Osteocyte (in vitro differentiated cells): ENCODE measurements at regions not wholly inside any gene's neighbourhood (a gene's known extent, or its start where the extent isn't known, plus 50 kb on each side); places are given as distances from the start of the nearest gene placed in this dataset.

Experiments
- DNase-seq: peaks from one replicate; pipeline ENCODE4 v3.0.0; 2021; ENCODE audit warnings: mixed read lengths; ENCODE audit not compliant: unreplicated experiment; ENCODE audit errors: extremely low spot score
- H3K27ac Mint-ChIP-seq: one replicate; pipeline ENCODE4 v1.8.0; 2021; ENCODE audit warnings: mild to moderate bottlenecking, mixed read lengths; ENCODE audit not compliant: unreplicated experiment
- H3K27me3 Mint-ChIP-seq: one replicate; pipeline ENCODE4 v1.8.0; 2021; ENCODE audit warnings: mixed read lengths; ENCODE audit not compliant: unreplicated experiment
- H3K36me3 Mint-ChIP-seq: one replicate; pipeline ENCODE4 v1.8.0; 2021; ENCODE audit warnings: mixed read lengths; ENCODE audit not compliant: unreplicated experiment
- H3K4me1 Mint-ChIP-seq: one replicate; pipeline ENCODE4 v1.8.0; 2021; ENCODE audit warnings: mixed read lengths; ENCODE audit not compliant: unreplicated experiment
- H3K4me3 Mint-ChIP-seq: one replicate; pipeline ENCODE4 v1.8.0; 2021; ENCODE audit warnings: mild to moderate bottlenecking, moderate library complexity, mixed read lengths; ENCODE audit not compliant: unreplicated experiment
- H3K9me3 Mint-ChIP-seq: one replicate; pipeline ENCODE4 v1.8.0; 2021; ENCODE audit warnings: mixed read lengths; ENCODE audit not compliant: unreplicated experiment
- TF ChIP-seq, protein P1 (sequence below): fragments of 200-600 bp; sonication (generic); IDR thresholded peaks from 2 replicates; pipeline ENCODE4 v1.5.0; 2021; ENCODE audit warnings: antibody characterized with exemption, mild to moderate bottlenecking, moderate library complexity

DNA sequence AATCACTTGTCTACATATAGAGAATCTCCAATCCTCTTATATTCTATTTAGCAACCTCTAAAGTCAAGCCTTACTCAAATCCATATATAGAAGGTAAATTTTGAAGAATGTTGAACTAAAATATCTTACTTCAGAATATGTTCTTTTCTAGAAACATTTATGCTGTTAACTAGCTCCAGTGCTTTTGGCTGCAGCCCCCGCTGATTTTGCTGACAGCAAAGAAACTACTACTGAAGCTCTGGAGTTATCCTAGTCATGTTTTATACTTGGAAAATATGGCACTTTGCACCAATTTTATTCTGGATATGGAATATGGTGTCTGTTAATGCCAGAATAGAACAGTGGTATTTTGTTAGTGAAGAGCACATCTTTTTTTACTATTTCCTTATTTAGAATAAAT lies 212.4 kb upstream of the FSIP2 start:
- no peaks in the 10 kb centered on the region for H3K27me3 Mint-ChIP-seq
- H3K36me3 Mint-ChIP-seq: no peaks in the 10 kb centered on the region
- TF ChIP-seq, protein P1, sequence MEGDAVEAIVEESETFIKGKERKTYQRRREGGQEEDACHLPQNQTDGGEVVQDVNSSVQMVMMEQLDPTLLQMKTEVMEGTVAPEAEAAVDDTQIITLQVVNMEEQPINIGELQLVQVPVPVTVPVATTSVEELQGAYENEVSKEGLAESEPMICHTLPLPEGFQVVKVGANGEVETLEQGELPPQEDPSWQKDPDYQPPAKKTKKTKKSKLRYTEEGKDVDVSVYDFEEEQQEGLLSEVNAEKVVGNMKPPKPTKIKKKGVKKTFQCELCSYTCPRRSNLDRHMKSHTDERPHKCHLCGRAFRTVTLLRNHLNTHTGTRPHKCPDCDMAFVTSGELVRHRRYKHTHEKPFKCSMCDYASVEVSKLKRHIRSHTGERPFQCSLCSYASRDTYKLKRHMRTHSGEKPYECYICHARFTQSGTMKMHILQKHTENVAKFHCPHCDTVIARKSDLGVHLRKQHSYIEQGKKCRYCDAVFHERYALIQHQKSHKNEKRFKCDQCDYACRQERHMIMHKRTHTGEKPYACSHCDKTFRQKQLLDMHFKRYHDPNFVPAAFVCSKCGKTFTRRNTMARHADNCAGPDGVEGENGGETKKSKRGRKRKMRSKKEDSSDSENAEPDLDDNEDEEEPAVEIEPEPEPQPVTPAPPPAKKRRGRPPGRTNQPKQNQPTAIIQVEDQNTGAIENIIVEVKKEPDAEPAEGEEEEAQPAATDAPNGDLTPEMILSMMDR: no peak
- H3K27ac Mint-ChIP-seq: no peak overlapping the region
- H3K4me3 Mint-ChIP-seq: no peak overlapping the region
- no peak for DNase-seq
- peaks cover 19% of the 10 kb centered on the region for H3K9me3 Mint-ChIP-seq
- H3K4me1 Mint-ChIP-seq: no peaks in the 10 kb centered on the region

DNA sequence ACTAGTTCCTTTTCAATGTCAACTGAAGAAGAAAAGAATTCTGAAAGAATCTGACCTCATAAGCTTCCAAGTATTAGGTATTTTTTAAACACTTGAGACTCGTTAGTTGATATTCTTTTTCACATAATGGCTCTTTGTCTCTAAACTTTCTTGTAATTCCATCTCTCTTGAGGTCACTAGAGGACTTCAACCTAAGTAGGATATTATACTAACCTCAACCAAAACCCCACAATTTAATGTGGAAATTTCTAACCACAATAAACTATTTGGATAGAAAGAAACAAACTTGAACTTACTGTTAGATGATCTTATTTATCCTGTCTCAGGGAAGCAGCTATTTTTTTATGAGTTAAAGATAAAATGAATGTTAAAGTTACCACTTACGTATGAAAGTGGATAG lies 206.9 kb upstream of the FSIP2 start:
- H3K4me1 Mint-ChIP-seq: no peaks in the 10 kb centered on the region
- H3K27me3 Mint-ChIP-seq: no peaks in the 10 kb centered on the region
- H3K27ac Mint-ChIP-seq: no peak overlapping the region
- TF ChIP-seq, protein P1: no peak
- peaks cover 13% of the 10 kb centered on the region for H3K9me3 Mint-ChIP-seq
- no peaks in the 10 kb centered on the region for H3K36me3 Mint-ChIP-seq
- no peak overlapping the region for H3K4me3 Mint-ChIP-seq
- no peak for DNase-seq

DNA sequence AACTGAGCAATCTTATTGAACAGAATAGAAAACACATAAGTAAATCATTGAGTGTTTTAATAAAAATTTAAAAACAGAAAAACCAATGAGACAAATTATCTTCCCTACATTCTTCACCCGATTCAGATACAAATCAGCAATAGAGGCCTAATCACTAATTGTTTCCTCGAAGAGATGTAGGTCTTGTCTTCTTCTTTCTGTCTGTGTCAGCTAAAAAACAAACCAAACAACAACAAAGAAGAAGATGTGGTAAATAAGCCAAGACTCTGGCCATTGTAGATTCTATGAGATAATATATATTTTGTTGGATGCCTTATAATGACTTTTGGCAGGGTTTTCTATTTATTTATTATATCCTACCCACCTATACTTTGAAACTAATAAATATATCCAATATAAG lies 200.9 kb upstream of the FSIP2 start:
- H3K27me3 Mint-ChIP-seq: no peaks in the 10 kb centered on the region
- no peak overlapping the region for H3K4me3 Mint-ChIP-seq
- no peak overlapping the region for H3K27ac Mint-ChIP-seq
- TF ChIP-seq, protein P1: no peak
- H3K4me1 Mint-ChIP-seq: peaks cover 3% of the 10 kb centered on the region
- H3K9me3 Mint-ChIP-seq: no peaks in the 10 kb centered on the region
- no peak for DNase-seq
- H3K36me3 Mint-ChIP-seq: no peaks in the 10 kb centered on the region

DNA sequence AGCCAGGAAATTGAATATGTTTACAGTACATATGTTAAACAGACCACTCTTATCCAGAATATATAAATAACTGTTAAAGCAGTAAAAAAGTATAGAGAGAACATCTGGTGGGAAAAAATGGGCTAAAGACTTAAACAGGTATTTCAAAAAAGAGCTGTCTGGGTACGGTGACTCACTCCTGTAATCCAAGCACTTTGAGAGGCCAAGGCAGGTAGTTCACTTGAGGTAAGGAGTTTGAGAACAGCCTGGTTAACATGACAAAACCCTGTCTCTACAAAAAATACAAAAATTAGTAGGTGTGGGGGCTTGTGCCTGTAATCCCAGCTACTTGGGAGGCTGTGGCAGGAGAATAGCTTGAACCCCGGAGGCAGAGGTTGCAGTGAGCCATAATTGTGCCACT lies 171.4 kb upstream of the FSIP2 start:
- no peaks in the 10 kb centered on the region for H3K36me3 Mint-ChIP-seq
- H3K27ac Mint-ChIP-seq: no peak overlapping the region
- H3K4me1 Mint-ChIP-seq: no peaks in the 10 kb centered on the region
- H3K9me3 Mint-ChIP-seq: peaks cover 11% of the 10 kb centered on the region
- no peak overlapping the region for H3K4me3 Mint-ChIP-seq
- no peaks in the 10 kb centered on the region for H3K27me3 Mint-ChIP-seq
- TF ChIP-seq, protein P1: no peak
- DNase-seq: no peak

DNA sequence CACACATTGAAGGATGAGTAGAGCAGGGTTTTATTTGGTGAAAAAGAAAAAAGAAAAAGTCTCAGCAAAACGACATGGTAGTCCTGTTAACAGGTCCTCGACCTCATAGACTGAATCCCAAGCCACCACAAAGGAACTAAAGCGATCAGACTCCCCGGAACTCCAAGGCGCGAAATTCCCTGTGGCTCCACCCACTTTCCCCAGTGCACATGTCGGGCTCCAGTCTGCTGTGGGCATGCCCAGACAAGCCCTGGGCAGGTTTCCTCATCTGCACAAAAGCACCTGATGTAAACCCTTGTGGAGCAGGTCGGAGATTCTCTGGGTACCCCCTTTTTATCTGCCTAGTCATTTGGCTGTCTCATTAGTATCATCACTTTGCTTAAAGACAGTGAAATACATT lies 170.7 kb upstream of the FSIP2 start:
- TF ChIP-seq, protein P1: no peak
- Mint-ChIP-seq H3K27ac (no peak overlapping the region), H3K9me3 (peaks cover 11% of the 10 kb centered on the region), H3K27me3 (no peaks in the 10 kb centered on the region), H3K4me3 (no peak overlapping the region), H3K4me1 (no peaks in the 10 kb centered on the region), H3K36me3 (no peaks in the 10 kb centered on the region)
- no peak for DNase-seq
